H9 (cell line): ENCODE measurements at regions not wholly inside any gene's neighbourhood (a gene's known extent, or its start where the extent isn't known, plus 50 kb on each side); places are given as distances from the start of the nearest gene placed in this dataset.

ENCODE experiments used
- DNase-seq: peaks from one replicate; pipeline ENCODE4 v3.0.0-alpha.2; 2017
- H2AFZ ChIP-seq: one replicate; pipeline ENCODE4 v1.6.1; 2013; ENCODE audit warnings: mild to moderate bottlenecking, low read length, control low read depth, moderate library complexity
- H2AK5ac ChIP-seq: 2 replicates; pipeline ENCODE4 v1.6.1; 2013; ENCODE audit warnings: low read length, control low read depth, mixed read lengths; ENCODE audit not compliant: insufficient read length
- H2BK120ac ChIP-seq: one replicate; pipeline ENCODE4 v1.6.1; 2013; ENCODE audit warnings: low read depth, mild to moderate bottlenecking, low read length, control low read depth, inconsistent platforms; ENCODE audit not compliant: poor library complexity, severe bottlenecking
- H2BK12ac ChIP-seq: 2 replicates; pipeline ENCODE4 v1.6.1; 2013; ENCODE audit warnings: low read length, control low read depth, mixed read lengths, low read depth; ENCODE audit not compliant: insufficient read length
- H2BK15ac ChIP-seq: 2 replicates; pipeline ENCODE4 v1.6.1; 2013; ENCODE audit warnings: low read depth, low read length, control low read depth
- H2BK20ac ChIP-seq: one replicate; pipeline ENCODE4 v1.6.1; 2013; ENCODE audit warnings: low read depth, mild to moderate bottlenecking, low read length, control low read depth, inconsistent platforms; ENCODE audit not compliant: poor library complexity, severe bottlenecking
- H2BK5ac ChIP-seq: 2 replicates; pipeline ENCODE4 v1.6.1; 2013; ENCODE audit warnings: low read length, control low read depth, mixed read lengths; ENCODE audit not compliant: insufficient read length
- H3K14ac ChIP-seq: 2 replicates; pipeline ENCODE4 v1.6.1; 2013; ENCODE audit warnings: low read length, control low read depth; ENCODE audit not compliant: insufficient read depth
- H3K18ac ChIP-seq: 2 replicates; pipeline ENCODE4 v1.6.1; 2013; ENCODE audit warnings: low read depth, mild to moderate bottlenecking, mixed read lengths, low read length, control low read depth; ENCODE audit not compliant: insufficient read length
- H3K23ac ChIP-seq: 2 replicates; pipeline ENCODE4 v1.6.1; 2013; ENCODE audit warnings: low read length, control low read depth, mixed read lengths, low read depth; ENCODE audit not compliant: insufficient read length
- H3K23me2 ChIP-seq: 2 replicates; pipeline ENCODE4 v1.6.1; 2013; ENCODE audit warnings: low read depth, mild to moderate bottlenecking, mixed read lengths, low read length, control low read depth; ENCODE audit not compliant: insufficient read length, poor library complexity, severe bottlenecking
- H3K27ac ChIP-seq: 2 replicates; pipeline ENCODE4 v1.5.1; 2013; ENCODE audit warnings: low read length, control low read depth, mixed read lengths, low read depth; ENCODE audit not compliant: insufficient read length
- H3K27me3 ChIP-seq: 2 replicates; pipeline ENCODE4 v1.6.1; 2013; ENCODE audit warnings: low read length, control low read depth, inconsistent platforms; ENCODE audit not compliant: insufficient read depth
- H3K4ac ChIP-seq: 2 replicates; pipeline ENCODE4 v1.6.1; 2013; ENCODE audit warnings: low read depth, mild to moderate bottlenecking, control low read depth, inconsistent platforms, low read length, moderate library complexity
- H3K4me1 ChIP-seq: 2 replicates; pipeline ENCODE4 v1.6.1; 2013; ENCODE audit warnings: low read length, control low read depth, inconsistent platforms; ENCODE audit not compliant: insufficient read depth
- H3K4me2 ChIP-seq: 2 replicates; pipeline ENCODE4 v1.6.1; 2013; ENCODE audit warnings: low read length, control low read depth, mixed read lengths; ENCODE audit not compliant: insufficient read length, insufficient read depth
- H3K56ac ChIP-seq: 2 replicates; pipeline ENCODE4 v1.6.1; 2013; ENCODE audit warnings: low read depth, mild to moderate bottlenecking, mixed read lengths, low read length, control low read depth; ENCODE audit not compliant: insufficient read length
- H3K79me1 ChIP-seq: 2 replicates; pipeline ENCODE4 v1.6.1; 2013; ENCODE audit warnings: low read depth, mild to moderate bottlenecking, moderate library complexity, low read length, control low read depth, inconsistent platforms; ENCODE audit not compliant: insufficient read depth, poor library complexity, severe bottlenecking
- H3K79me2 ChIP-seq: 2 replicates; pipeline ENCODE4 v1.6.1; 2013; ENCODE audit warnings: low read length, control low read depth, inconsistent platforms; ENCODE audit not compliant: insufficient read depth
- H3K9ac ChIP-seq: 2 replicates; pipeline ENCODE4 v1.6.1; 2013; ENCODE audit warnings: low read length, control low read depth, mixed read lengths; ENCODE audit not compliant: insufficient read length; ENCODE audit errors: extremely low read depth
- H3K9me3 ChIP-seq: one replicate; pipeline ENCODE4 v1.6.1; 2013; ENCODE audit warnings: low read depth, low read length, inconsistent platforms; ENCODE audit not compliant: control insufficient read depth
- H3T11ph ChIP-seq: one replicate; pipeline ENCODE4 v1.6.1; 2013; ENCODE audit warnings: mild to moderate bottlenecking, low read length, control low read depth, inconsistent platforms
- H4K20me1 ChIP-seq: one replicate; pipeline ENCODE4 v1.6.1; 2013; ENCODE audit not compliant: control insufficient read depth, insufficient read length, insufficient read depth
- H4K5ac ChIP-seq: 2 replicates; pipeline ENCODE4 v1.6.1; 2013; ENCODE audit warnings: low read depth, mild to moderate bottlenecking, mixed read lengths, low read length, control low read depth; ENCODE audit not compliant: insufficient read length
- H4K8ac ChIP-seq: replicated peaks from 2 replicates; pipeline ENCODE4 v1.6.1; 2013; ENCODE audit warnings: low read length, control low read depth, mixed read lengths, low read depth; ENCODE audit not compliant: insufficient read length
- H4K91ac ChIP-seq: 2 replicates; pipeline ENCODE4 v1.6.1; 2013; ENCODE audit warnings: low read depth, mild to moderate bottlenecking, moderate library complexity, mixed read lengths, low read length, control low read depth; ENCODE audit not compliant: insufficient read length
- H3K27ac Mint-ChIP-seq, 3 experiments: 2 replicates in 2 of 3; 3 replicates in 1 of 3; pipeline ENCODE4 v1.8.0; 2020 to 2021; ENCODE audit warnings: mixed read lengths in 3 of 3, mild to moderate bottlenecking in 1 of 3, moderate library complexity in 1 of 3
- H3K27me3 Mint-ChIP-seq: 2 replicates; pipeline ENCODE4 v1.8.0; 2021; ENCODE audit warnings: low read depth, mild to moderate bottlenecking, moderate library complexity, mixed read lengths
- H3K36me3 Mint-ChIP-seq, 3 experiments: 2 replicates in 2 of 3; 3 replicates in 1 of 3; pipeline ENCODE4 v1.8.0; 2020 to 2021; ENCODE audit warnings: low read depth in 3 of 3, mixed read lengths in 3 of 3; ENCODE audit not compliant: insufficient read depth in 1 of 3
- H3K4me1 Mint-ChIP-seq, 2 experiments: 2 replicates each; pipeline ENCODE4 v1.8.0; 2020; ENCODE audit warnings: mixed read lengths in 2 of 2
- H3K4me3 Mint-ChIP-seq, 2 experiments: 2 replicates in 1 of 2; 3 replicates in 1 of 2; pipeline ENCODE4 v1.8.0; 2020 to 2021; ENCODE audit warnings: mild to moderate bottlenecking in 2 of 2, mixed read lengths in 2 of 2, moderate library complexity in 1 of 2
- H3K9me3 Mint-ChIP-seq, 2 experiments: 2 replicates in 1 of 2; 3 replicates in 1 of 2; pipeline ENCODE4 v1.8.0; 2020; ENCODE audit warnings: mild to moderate bottlenecking in 2 of 2, mixed read lengths in 2 of 2, moderate library complexity in 1 of 2
- CTCF ChIP-seq: fragments of 200-600 bp; sonication (generic); conservative IDR thresholded peaks from 3 replicates; pipeline ENCODE4 v1.8.0; 2021; ENCODE audit warnings: antibody characterized with exemption, mild to moderate bottlenecking
- WGBS: extraction: QIAGEN DNeasy Blood & Tissue Kit; methylation state at CpG from one replicate; pipeline ENCODE4 v1.1.7; 2013; ENCODE audit warnings: missing lambda C conversion rate, low lambda C conversion rate, mixed read lengths; ENCODE audit not compliant: insufficient read length; ENCODE audit errors: extremely low coverage; 5-methylcytosine and 5-hydroxymethylcytosine counted together

- WGBS = no CpG with 5 or more reads among the region's 2 CpGs
- Histone ChIP-seq H3K79me2 (no peaks in the 10 kb centered on the region; the same call in 1 of the 2 replicates), H3K4ac (no peak overlapping the region), H2BK15ac (no peak overlapping the region), H4K20me1 (no peaks in the 10 kb centered on the region), H2BK5ac (no peak overlapping the region), H3K23me2 (no peaks in the 10 kb centered on the region), H3K18ac (no peak overlapping the region), H4K5ac (no peak overlapping the region), H3K56ac (no peak overlapping the region), H3K4me1 (no peaks in the 10 kb centered on the region), H2AK5ac (no peak overlapping the region), H3K4me2 (no peak overlapping the region), H3K27me3 (no peaks in the 10 kb centered on the region), H2BK20ac (no peak overlapping the region), H2AFZ (no peak overlapping the region), H3K14ac (no peak overlapping the region), H4K91ac (no peak overlapping the region), H3K27ac (no peak overlapping the region), H3K9me3 (no peaks in the 10 kb centered on the region), H3K79me1 (no peaks in the 10 kb centered on the region), H2BK120ac (no peak overlapping the region), H3K9ac (no peak overlapping the region), H2BK12ac (no peak overlapping the region), H4K8ac (no peak overlapping the region), H3K23ac (no peak overlapping the region), H3T11ph (no peak overlapping the region)
- no peak for TF ChIP-seq CTCF
- Mint-ChIP-seq H3K27me3 (no peaks in the 10 kb centered on the region; the same call in 1 of the 2 replicates), H3K36me3 (peaks cover 0 to 8% (median 1%) of the 10 kb centered on the region in 3 experiments; a peak in 2 of 7 replicates), H3K27ac (no peak overlapping the region), H3K4me3 (no peak overlapping the region), H3K9me3 (peaks cover 8% of the 10 kb centered on the region in 2 experiments; a peak in 4 of 5 replicates), H3K4me1 (no peaks in the 10 kb centered on the region)
- no peak for DNase-seq
Observed at GRCh38 chr6:50330347-50330746, 280.6 kb upstream of the DEFB112 start.
